Spleen (tissue), 7 donors: ENCODE measurements at regions not wholly inside any gene's neighbourhood (a gene's known extent, or its start where the extent isn't known, plus 50 kb on each side); places are given as distances from the start of the nearest gene placed in this dataset.

Experiments used
- POLR2A ChIP-seq, 3 donors: fragments of 450-650 bp; IDR thresholded peaks; one replicate each; pipeline ENCODE4 v1.5.1; 2017; ENCODE audit warnings: antibody characterized with exemption in 3 of 3, mild to moderate bottlenecking in 1 of 3
- TF ChIP-seq, protein P1 (sequence below), 11 experiments: fragments of 200-600 bp in 7 of 11; fragments of 450-650 bp in 4 of 11; sonication (generic) in 4 of 11; IDR thresholded peaks in 8 of 11; conservative IDR thresholded peaks in 3 of 11; 1 replicate in 7 of 11; 2 replicates in 4 of 11; pipeline versions ENCODE4 v1.4.0 to v1.8.0; 2016 to 2021; ENCODE audit warnings: antibody characterized with exemption in 11 of 11, inconsistent platforms in 4 of 11, mild to moderate bottlenecking in 1 of 11
- donor health status: DM: no; HTN: no; CAD: no; lungs with moderate emphysema.
- donor health status: DM: no; HTN: no; CAD: no.
- donor health status: DM: no; HTN: no; CAD: no.

DNA sequence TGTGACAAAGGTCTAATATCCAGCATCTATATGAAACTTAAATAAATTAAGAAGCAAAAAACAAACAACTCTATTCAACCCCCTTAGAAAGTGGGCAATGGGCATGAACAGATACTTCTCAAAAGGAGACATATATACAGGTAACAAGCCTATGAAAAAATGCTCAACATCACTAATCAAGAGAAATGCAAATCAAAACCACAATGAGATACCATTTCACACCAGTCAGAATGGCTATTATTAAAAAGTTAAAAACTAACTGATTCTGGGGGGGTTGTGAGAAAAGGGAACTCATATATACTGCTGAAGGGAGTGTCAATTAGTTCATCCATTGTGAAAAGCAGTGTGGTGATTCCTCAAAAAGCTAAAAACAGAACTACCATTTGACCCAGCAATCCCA lies 198.9 kb downstream of the BMP4 start:
- TF ChIP-seq, protein P1, sequence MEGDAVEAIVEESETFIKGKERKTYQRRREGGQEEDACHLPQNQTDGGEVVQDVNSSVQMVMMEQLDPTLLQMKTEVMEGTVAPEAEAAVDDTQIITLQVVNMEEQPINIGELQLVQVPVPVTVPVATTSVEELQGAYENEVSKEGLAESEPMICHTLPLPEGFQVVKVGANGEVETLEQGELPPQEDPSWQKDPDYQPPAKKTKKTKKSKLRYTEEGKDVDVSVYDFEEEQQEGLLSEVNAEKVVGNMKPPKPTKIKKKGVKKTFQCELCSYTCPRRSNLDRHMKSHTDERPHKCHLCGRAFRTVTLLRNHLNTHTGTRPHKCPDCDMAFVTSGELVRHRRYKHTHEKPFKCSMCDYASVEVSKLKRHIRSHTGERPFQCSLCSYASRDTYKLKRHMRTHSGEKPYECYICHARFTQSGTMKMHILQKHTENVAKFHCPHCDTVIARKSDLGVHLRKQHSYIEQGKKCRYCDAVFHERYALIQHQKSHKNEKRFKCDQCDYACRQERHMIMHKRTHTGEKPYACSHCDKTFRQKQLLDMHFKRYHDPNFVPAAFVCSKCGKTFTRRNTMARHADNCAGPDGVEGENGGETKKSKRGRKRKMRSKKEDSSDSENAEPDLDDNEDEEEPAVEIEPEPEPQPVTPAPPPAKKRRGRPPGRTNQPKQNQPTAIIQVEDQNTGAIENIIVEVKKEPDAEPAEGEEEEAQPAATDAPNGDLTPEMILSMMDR (IDR thresholded peaks at IDR 0.05 in 8 of 11, conservative IDR thresholded peaks at IDR 0.05 in 3 of 11): no peak
- no peak for TF ChIP-seq POLR2A (IDR thresholded peaks at IDR 0.05)
